NCI-H460 (cell line): ENCODE measurements at regions not wholly inside any gene's neighbourhood (a gene's known extent, or its start where the extent isn't known, plus 50 kb on each side); places are given as distances from the start of the nearest gene placed in this dataset.
"Not testable (repeated sequence)": the region's sequence is repeated elsewhere in the genome, so short reads cannot be mapped to it uniquely, and the experiment has no call there.

Source experiments
- DNase-seq: peaks from one replicate; pipeline ENCODE4 v3.0.0-alpha.2; 2016; ENCODE audit warnings: low read depth; ENCODE audit errors: extremely low read depth

GRCh38 chr6:78768271-78768670, 99.1 kb upstream of the IRAK1BP1 start:
- DNase-seq = no peak

GRCh38 chr6:78770765-78771164, 96.6 kb upstream of the IRAK1BP1 start:
- no peak for DNase-seq

GRCh38 chr6:78771586-78771985, 95.8 kb upstream of the IRAK1BP1 start:
- DNase-seq = no peak

GRCh38 chr6:78781001-78781400, 86.3 kb upstream of the IRAK1BP1 start:
- no peak for DNase-seq

- not testable (repeated sequence) for DNase-seq
These were observed 84.0 kb upstream of the IRAK1BP1 start for GRCh38 chr6:78783366-78783765.

GRCh38 chr6:78797270-78797669, 70.1 kb upstream of the IRAK1BP1 start:
- DNase-seq = no peak

- no peak for DNase-seq
These were observed 67.7 kb upstream of the IRAK1BP1 start for GRCh38 chr6:78799682-78800081.

- not testable (repeated sequence) for DNase-seq
These were observed 60.6 kb upstream of the IRAK1BP1 start for GRCh38 chr6:78806792-78807191.

- not testable (repeated sequence) for DNase-seq
These were observed 59.5 kb upstream of the IRAK1BP1 start for GRCh38 chr6:78807655-78808355.

GRCh38 chr6:78808356-78808891, 58.9 kb upstream of the IRAK1BP1 start:
- no peak for DNase-seq

- DNase-seq = no peak
These were observed 58.4 kb upstream of the IRAK1BP1 start for GRCh38 chr6:78808933-78809332.

GRCh38 chr6:78810146-78810545, 57.2 kb upstream of the IRAK1BP1 start:
- DNase-seq = peak; percentile 19

- DNase-seq = no peak
These were observed 56.7 kb upstream of the IRAK1BP1 start for GRCh38 chr6:78810698-78811097.
